Left ventricle myocardium superior (tissue), 1 donor: ENCODE measurements at regions not wholly inside any gene's neighbourhood (a gene's known extent, or its start where the extent isn't known, plus 50 kb on each side); places are given as distances from the start of the nearest gene placed in this dataset.
A peak's percentile ranks its signal among the peaks of the same experiment; 100 is the strongest.

Experiments used
- ATAC-seq: fragments of 200-7000 bp; cut with Tn5 transposase; one replicate; pipeline ENCODE4 v1.9.1; 2020; ENCODE audit warnings: mild to moderate bottlenecking, moderate library complexity
- DNase-seq: peaks from one replicate; pipeline ENCODE4 v3.0.0-alpha.2; 2020
- intact Hi-C: fragments of 100-400 bp; cut with micrococcal nuclease; formaldehyde crosslinking; loops from one replicate; pipeline ENCODE4 v1.11.0; 2022
- donor health status: DM: no; HTN: yes; CAD: no; lungs with severe emphysema.

GRCh38 chr10:78361031-78361430, 327.4 kb downstream of the RPS24 start:
- intact Hi-C loops: no loop called here
- no peak for DNase-seq
- no peak for ATAC-seq

GRCh38 chr10:78362406-78363022, 328.9 kb downstream of the RPS24 start:
- DNase-seq: no peak
- intact Hi-C loops: no loop called here
- peak; percentile 56 for ATAC-seq

DNA sequence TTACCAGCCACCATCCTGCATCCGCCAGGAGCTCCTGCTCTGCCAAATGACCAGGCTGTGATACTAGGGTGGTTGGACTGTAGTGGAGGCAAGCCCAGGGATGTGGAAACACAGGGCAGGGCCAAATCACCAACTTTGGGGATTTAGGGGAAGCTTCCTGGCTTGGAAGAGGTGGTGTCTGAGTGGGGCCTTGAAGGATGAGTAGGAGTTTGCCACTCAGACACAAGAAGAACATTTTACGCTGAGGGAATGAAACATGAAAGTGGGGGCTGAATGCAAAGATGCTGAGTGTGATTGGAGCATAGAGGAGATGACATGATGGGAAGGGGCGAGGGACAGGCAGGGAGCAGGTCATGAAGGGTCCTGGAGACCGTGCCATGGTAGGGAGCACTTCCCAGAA, 329.5 kb downstream of the RPS24 start:
- no peak for DNase-seq
- intact Hi-C loops: no loop called here
- no peak for ATAC-seq

DNA sequence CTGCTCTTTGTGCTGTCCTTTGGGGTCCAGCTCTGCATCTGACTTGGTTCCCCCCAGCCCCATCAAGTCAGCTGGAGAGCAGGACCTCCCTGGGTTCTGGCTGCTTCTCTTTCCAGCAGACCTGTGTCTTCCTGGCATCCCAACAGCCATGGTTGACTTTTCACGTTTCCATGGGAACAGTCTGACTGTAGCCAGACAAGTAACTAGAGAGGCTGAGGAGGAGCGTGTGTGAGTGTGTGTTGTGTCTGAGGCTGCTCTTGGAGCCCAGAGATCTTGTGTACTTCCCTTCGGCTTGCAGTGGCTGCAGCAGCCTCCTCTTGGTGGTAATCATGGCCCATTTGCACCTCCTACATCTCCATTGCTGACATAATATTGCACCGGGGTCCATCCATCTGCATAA, 332.0 kb downstream of the RPS24 start:
- ATAC-seq: no peak
- intact Hi-C loops: no loop called here

GRCh38 chr10:78366663-78367411, 333.2 kb downstream of the RPS24 start:
- no peak for DNase-seq
- ATAC-seq: no peak
- intact Hi-C loops: no loop called here

More for the DNA sequence above, 332.0 kb downstream of the RPS24 start:
- DNase-seq: no peak

- DNase-seq (no peak), ATAC-seq (peak; percentile 56)
- intact Hi-C loops: no loop called here
Observed at GRCh38 chr10:78367751-78368150, 334.1 kb downstream of the RPS24 start.

DNA sequence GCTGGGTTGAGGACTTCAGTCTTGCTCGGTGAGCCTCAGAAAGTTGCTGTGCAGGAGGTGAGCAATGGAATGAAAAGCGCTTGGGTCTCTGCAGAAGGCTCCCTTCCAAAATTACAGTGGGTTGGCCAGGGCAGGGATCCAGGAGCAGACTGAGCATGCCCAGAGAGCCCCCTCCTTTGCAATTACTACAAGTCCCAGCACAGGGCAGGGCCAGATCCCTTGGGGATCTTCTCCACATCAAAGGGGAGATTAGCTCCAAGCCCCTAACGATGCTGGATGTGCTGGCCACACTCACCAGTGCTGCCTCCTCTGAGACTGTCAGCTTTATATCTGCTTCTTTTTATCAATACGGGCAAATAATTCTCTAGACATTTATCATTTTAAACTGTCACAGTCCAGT, 337.5 kb downstream of the RPS24 start:
- intact Hi-C loops: no loop called here
- ATAC-seq: no peak
- DNase-seq: no peak

DNA sequence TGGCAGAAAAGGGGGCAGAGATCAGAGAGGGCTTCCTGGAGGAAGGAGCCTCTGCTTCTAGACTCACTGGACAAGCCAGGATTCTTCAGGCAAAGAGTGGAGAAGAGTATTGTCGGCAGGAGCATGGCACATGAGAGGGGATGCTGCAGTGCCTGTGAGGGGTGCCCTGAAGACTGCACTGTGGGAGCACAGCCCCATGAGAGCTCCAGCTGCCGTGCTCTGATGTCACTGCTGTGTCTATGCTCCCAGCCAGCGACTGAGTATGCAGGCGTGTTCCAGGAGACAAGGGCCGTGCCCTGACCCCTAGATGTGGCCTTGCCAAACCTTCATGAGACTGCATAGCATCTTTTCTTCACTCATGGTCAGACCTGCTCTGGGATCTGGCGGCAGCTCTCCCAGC, 339.1 kb downstream of the RPS24 start:
- intact Hi-C loops: no loop called here
- ATAC-seq: no peak
- DNase-seq: no peak

- no peak for DNase-seq
- no peak for ATAC-seq
- intact Hi-C loops: no loop called here
Observed at GRCh38 chr10:78374331-78375028, 340.8 kb downstream of the RPS24 start.

GRCh38 chr10:78375854-78376785, 342.5 kb downstream of the RPS24 start:
- DNase-seq (no peak), ATAC-seq (peak; percentile 70)
- intact Hi-C loops: no loop called here

DNA sequence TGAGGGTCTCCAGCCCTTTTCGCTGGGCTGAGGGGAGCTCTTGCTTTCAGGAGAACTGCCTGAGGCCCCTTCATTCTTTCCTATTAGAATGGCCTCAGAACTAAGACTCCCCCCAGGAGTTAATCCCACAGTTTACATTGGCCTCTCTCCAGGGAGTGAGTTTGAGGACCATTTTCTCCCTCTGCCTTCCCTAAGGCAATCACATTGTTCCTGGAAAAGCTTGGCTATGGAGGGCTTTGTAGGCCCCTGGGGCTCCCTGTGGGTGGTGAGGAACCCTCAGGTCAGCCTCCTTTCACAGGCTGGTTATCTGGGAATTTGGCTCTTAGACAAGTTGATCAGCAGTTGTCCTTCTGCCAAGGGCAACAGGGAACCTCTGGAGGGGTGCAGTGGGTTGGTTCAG, 343.7 kb downstream of the RPS24 start:
- intact Hi-C loops: no loop called here
- DNase-seq: no peak
- peak; percentile 44 for ATAC-seq

- intact Hi-C loops: no loop called here
- no peak for ATAC-seq
Observed at GRCh38 chr10:78378192-78378591, 344.5 kb downstream of the RPS24 start.

DNA sequence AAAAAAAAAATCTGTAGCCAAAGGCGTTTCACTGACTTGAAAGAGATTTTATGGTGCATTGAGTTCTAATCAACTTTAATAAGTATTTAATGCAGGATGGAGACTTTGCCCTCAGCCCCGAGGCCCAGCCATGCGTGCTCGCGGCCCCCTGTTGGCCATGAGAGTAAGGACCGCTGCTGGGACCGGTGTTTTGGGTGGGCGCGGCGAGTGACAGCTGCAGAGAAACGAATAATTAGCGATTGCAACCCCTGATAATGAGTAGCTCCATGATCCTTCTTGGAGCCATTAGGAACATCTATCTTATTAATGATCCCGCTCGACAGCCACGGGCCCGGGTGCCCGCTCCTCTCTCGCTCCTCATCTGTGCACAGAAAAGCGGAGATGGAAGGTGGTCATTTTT, 347.4 kb downstream of the RPS24 start:
- ATAC-seq (no peak), DNase-seq (no peak)
- intact Hi-C loops: no loop called here

More at GRCh38 chr10:78378192-78378591, 344.5 kb downstream of the RPS24 start:
- no peak for DNase-seq

DNA sequence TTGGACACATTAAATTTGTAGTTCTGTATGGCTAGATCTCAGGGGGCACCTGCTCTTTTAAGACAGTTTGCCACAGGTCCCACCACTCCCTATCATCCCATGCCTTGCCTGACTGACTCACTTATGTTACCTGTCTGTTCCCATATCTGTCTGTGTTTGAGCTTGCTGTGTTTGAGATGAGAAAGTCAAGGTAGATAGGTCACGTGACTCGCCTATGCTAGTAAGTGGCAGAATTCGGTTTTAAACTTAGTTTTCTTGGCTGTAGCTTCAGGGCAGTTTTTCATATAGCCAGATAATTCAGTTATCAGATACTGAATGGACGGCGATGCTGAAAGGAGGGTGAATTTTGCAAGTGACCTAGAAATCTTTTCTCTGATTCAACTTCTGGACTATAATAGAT, 348.4 kb downstream of the RPS24 start:
- no peak for ATAC-seq
- intact Hi-C loops: no loop called here
- no peak for DNase-seq

DNA sequence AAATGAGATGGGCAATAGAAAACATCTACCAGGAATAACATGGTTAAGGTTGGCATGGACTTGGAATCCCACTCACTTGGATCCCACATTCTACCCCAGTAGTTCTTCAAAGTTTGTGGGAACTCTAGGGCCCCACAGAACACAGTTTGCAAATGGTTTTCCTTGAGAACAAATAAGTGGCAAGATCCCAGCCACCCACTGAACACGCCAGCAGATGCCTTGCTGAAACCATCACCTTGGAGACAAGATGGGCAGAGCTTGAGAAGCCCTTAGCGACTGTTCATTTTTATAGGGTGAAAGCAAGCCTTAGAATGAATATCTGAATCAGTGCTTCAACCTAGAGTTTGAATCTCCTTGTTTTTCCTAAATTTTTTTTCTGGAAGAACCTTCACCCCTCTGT, 349.1 kb downstream of the RPS24 start:
- ATAC-seq: no peak

GRCh38 chr10:78383378-78384048, 349.9 kb downstream of the RPS24 start:
- ATAC-seq (no peak), DNase-seq (no peak)
- intact Hi-C loops: no loop called here

More for the DNA sequence above, 349.1 kb downstream of the RPS24 start:
- no peak for DNase-seq
- intact Hi-C loops: no loop called here

DNA sequence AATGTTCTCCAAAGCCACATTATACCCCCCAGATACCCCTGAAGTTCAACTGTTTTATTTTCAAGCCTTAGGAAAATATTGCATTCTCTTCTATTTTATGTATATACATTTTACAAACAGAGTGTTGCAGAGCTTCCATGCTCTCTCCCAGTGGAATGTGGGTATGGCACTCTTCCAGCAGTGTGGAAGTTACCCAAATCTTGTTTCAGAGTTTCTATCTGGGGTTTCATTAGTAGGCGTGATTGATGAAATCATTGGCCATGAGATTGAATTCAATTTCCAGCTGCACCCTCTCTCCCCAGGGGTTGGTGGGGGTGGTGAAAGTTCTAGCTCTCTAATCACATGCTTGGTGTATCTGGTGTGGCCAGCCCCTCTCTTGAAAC, 350.4 kb downstream of the RPS24 start:
- DNase-seq (no peak), ATAC-seq (no peak)
- intact Hi-C loops: no loop called here

- ATAC-seq: no peak
- no peak for DNase-seq
- intact Hi-C loops: no loop called here
Observed at GRCh38 chr10:78385599-78385998, 351.9 kb downstream of the RPS24 start.

GRCh38 chr10:78386509-78386908, 352.8 kb downstream of the RPS24 start:
- ATAC-seq: no peak
- no peak for DNase-seq
- intact Hi-C loops: no loop called here
